ENCODE measurements at regions not wholly inside any gene's neighbourhood (a gene's known extent, or its start where the extent isn't known, plus 50 kb on each side); places are given as distances from the start of the nearest gene placed in this dataset.
"Not testable (repeated sequence)": the region's sequence is repeated elsewhere in the genome, so short reads cannot be mapped to it uniquely, and the experiment has no call there.

DNA sequence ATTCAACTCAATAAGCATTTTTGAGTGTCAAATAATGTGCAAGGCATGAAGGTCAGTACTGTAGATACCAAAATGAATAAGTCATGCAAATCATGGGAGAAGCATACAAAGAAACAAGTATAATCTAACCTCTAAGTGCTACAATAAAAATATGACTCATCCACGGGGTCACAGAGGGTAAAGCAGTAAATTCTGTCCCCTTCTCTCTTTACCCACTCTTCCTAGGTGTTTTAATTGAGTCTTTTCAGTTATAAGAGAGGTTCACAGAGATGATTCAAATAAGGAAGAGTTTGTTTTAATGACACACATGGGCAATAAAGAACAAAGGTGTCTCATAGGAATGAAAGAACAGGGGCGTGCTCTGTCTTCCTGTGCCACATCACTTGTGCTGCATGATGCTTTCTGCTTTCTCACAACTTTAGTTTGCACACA, 71.5 kb upstream of the DAAM1 start:
- peak; percentile 34 for DNase-seq (ENCODE audit: low read depth)

DNA sequence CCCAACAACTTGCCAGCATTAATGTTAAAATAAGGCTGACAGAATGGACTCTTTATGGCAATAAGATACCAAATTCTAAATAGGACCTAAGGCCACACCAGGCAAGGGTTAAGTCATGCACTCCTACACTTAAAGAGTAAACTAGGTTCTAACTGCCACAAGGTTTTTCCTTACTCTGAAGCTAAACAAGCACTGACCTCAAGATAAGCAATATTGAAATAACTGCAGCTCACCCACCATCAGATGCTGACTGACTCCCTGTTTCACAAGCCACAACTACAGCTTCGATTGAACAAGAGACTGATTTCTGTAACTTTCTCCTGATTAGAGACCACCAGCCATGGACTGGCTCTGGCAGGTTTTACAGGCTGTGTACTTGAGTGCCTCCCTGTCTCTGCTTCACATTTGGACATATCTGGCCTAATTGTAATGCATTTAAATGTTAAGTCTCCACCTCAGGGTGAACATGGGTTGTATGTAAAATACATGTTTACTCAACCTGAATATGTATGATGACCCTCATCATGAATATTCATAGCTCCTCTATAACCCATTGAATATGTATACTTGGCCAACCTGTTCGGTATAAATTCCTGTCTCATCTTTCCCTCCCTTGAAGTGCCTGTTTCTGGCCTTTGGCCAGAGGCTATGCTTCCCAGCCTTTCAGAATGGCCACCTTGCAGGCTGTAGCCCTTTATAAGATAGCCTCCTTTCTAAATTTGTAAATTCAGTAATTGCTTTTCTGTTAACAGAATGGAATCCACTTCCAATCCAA, 70.5 kb upstream of the DAAM1 start:
- DNase-seq (ENCODE audit: low read depth), result no peak

DNA sequence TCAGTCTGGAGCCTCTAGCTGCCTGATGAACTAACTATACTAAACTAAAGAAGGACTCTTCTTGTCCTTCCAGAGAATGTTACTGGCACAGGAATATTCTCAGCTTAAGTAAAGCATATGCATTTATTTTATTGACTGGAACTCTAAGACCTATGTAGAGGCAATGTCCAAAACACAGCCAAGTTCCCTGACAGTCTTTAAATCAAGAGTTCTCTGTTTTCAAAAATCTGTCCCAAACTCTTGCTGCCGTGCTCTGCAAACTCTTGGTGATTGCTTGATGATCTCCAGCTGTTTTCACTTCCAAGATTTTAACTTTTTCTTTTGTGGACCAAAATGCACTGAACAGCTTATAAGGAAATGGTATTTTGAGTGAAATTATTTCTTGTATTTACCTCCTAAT, 67.5 kb upstream of the DAAM1 start:
- DNase-seq (ENCODE audit: low read depth), result no peak

DNA sequence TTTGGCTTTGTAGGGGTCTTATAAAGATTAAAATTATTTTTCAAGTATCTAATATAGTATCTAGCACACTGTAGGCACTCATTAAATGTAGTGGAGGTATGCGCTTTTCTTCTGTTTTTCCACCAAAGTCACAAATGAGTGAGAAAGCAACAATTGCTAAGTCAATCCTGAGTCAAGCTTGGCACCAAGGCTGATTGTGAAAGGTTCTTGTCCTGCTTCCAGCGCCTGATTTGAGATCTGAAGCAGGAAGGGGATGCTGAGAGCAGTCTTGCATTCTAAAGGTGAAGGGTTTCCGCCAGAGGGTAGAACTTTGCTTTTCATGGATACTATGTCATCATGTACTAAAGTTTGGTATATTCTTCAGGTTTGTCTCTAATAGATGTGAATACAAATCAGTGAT, 64.9 kb upstream of the DAAM1 start:
- DNase-seq (ENCODE audit: low read depth), result peak; percentile 36

DNA sequence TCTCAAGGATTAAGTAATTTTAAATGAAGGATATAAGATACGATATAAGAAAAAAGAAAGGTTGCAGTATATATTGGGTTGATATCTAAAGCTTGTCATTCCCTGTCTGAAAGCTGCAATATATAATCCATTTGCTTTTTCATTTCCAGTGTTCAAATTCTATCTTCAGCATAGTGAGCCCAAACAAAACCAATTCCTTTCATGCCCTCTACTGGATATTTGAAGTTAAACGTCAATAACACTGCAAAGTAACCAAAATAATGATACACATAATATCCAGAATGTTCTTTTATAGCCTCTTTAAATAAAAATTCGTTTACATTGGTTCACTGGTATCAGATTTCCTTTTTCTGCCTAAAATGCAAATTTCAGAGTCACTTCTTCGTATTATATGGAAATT, 64.5 kb upstream of the DAAM1 start:
- peak; percentile 38 for DNase-seq (ENCODE audit: low read depth)

DNA sequence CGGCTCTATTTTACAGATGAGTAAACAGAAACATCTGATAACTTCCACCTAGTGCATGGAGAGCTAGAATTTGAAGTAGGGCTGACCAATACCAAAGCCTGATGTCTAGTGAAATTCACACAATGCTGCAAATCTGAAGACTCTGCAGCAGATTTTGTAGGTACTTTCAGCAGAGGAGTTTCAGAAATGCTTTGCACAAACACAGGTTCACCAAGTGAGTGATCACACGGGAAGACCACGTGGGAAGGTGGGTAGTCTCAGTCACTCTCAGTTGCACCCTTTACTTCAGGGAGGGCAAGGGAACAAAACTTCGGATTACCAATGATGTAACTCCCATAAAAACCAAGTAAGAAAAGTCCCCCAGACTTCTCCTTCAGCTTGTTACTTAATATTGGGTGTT, 63.3 kb upstream of the DAAM1 start:
- DNase-seq (ENCODE audit: low read depth), result no peak

DNA sequence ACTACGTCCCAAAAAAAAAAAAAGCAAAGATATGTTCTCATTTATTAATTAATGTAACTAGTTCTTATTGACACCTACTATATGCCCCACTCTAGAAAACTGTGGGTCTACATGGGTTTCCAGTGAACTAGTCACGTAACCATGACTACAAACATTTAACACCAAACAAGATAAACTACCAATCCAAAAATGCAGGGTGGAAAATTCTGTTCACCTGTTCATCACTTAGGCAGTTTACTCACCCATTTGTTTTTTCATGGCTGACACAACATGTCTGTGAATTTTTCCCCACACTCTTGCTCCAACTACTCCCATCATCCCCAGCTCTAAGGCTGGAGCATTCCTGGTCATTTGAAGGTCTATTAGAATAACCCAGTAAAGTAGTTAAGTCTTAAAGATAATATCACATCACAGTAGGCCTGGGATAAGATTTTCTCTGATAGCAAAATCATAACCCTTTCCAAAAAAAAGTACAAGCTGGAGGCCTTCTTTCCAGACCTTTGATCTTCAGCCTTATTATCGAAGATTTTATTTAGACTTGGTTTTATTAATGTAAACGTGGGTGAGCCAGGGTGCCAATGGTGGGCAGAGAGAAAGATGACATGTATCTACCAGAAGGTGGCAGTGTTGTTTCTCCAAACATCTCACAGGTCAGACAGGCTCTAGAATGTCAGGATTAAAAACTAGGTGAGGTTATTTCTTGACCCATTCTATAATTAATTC, 61.6 kb upstream of the DAAM1 start:
- peak; percentile 64 for DNase-seq (ENCODE audit: low read depth)

DNA sequence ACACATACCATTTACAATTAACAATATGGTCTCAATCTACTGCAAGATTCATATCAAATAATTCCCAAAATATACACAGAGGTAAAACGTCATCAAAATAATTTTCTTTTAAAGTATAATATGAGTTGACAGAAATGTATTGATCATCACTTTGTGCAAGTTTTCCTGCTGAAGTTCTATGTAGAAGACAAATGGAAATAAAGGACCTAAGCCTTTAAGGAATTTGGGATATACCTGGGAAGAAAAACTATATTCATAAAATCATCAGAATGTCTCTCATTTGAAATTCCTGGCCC, 61.1 kb upstream of the DAAM1 start:
- no peak for DNase-seq (ENCODE audit: low read depth)

DNA sequence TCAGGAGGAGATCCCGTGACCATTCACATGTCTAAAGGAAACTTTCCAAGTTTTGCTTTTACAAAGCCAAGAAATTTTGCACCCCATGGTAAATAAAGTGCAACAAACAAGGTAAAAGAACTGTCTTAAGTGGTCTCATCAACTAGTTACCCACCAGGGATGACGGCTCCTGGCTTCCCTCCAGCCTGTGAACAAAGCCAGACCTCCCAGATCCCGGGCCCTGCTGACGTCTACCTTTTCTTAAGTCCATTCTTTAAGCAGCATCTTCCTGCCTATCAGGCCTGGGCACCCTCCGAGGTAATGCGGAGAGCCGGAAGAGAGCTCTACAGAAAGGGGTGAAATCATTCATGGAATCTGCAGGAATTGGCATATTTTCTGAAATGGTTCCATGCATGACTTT, 58.0 kb upstream of the DAAM1 start:
- DNase-seq (ENCODE audit: low read depth), result no peak

DNA sequence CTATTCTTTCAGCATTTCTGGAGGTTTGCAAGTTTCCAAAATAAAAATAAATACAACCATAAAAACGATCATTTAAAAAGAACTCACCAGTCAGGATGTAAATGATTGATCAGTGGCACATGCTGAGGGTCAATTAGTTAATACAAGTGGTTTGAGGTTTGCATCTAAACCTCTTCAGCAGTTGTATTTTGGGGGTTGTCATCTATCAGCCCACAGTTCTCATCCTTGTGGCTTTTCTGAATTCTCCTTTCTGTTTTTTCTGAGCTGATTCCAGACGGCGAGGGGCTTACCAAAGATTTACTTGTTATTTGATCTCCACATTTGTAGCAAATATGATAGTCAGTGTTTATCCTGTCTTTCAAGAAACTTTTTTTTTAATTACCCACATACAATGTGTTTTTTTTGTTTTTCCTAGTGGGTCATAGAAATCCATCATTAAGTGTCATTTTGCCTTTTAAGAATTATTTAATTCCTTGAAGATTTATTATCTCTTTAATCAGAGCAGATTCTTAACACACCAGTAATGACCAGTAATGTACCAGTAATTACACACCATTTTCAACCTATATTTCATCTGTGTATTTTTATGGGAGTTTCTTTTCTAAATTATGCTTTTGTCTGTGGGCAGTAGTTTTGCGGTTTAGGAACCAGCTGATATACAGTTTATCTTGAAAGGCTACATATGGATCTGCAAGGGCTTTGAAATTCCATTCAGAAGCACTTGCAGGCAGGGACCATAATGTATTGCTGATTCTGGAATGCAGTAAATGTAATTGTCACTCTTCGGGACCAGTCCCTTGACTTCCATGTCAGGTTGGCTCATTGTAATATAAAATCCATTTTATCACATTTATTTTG, 56.3 kb upstream of the DAAM1 start:
- no peak for DNase-seq (ENCODE audit: low read depth)

DNA sequence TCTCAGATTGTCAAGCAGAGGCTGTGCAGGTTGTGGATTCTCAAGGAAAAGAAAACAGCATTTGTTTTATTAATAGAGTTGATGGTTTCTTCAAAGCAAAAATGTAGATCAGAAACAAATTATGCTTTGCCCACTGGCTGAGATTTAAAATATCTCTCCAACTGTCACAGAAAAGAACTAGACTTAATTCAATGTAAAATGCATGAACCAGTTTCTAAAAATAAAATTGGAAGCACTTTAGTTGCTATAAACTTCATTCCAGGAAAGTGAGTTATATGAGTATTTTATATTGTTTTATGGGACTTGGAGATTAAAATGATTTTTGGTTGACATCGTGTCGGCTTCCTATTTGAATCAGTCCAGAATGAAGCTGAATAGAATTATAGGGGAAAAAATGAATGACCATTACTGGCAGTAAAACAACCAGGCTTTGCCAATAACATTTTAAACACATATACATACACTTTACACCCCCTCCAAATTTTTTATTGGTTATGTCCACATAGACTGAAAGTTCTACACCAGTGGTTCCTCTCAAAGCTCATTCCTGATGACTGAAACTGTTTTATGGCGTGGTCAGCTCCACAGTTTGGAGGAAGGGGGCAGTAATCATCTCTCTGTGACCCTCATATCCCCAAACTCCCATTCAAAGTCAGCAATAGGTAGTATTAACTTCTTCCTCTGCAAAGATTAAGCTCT, 55.5 kb upstream of the DAAM1 start:
- DNase-seq (ENCODE audit: low read depth), result peak; percentile 20

DNA sequence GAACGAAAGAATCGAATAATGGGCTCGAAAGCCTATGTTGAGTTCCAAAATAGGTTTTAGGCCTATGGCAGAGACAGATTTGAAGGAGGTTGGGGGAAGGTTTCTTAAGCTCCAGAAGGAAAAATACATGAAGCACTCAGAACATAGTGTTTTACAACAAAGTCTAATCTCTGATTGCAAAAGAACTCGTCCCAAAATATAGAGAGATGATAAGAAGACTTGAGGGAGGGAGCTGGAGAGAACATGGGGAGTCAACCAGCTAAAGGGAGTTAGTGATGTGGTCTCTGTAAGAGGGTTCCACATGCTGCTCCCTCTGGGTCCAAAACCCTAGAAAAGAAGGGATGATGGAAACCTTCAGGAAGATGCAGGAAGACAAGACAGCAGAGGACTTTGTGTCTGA, 54.8 kb upstream of the DAAM1 start:
- peak; percentile 79 for DNase-seq (ENCODE audit: low read depth)

DNA sequence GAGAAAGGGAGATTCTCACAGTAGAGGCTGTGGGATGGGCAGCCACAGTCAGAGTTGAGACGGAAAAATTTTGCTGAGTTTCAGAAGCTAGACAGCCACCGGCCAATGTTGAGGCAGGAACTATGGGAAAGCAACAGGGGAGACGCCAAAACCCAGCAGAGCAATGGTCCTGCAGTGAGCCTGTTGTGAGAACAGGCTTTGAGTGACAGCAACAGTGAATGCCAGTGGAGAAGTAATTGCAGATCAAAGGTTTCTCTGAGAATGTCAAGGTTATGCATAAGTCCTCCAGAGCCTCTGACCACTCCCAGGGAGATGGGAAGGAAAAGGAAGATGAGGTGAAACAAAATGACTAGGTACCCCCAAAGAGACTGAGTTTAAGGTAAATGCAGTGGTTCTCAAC, 54.2 kb upstream of the DAAM1 start:
- DNase-seq (ENCODE audit: low read depth), result no peak

DNA sequence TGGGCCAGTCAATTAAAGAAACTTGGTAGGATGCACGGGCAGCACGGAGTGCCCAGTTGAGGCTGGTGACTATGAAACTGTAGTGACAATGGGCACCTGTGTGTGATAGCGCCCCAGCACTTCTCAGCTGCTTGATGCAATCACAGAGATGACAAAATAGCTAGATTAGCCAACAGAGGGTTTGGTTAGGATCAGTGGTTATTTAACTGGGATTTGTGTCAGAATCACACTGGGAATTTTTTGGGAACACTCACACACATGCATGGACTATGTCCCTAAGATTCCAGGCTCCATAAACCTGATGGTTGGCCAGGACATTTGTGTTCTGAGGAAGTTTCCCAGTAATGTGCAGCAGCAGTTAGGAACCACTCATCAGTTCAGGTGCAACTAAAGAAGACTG, 51.2 kb upstream of the DAAM1 start:
- no peak for DNase-seq (ENCODE audit: low read depth)

DNA sequence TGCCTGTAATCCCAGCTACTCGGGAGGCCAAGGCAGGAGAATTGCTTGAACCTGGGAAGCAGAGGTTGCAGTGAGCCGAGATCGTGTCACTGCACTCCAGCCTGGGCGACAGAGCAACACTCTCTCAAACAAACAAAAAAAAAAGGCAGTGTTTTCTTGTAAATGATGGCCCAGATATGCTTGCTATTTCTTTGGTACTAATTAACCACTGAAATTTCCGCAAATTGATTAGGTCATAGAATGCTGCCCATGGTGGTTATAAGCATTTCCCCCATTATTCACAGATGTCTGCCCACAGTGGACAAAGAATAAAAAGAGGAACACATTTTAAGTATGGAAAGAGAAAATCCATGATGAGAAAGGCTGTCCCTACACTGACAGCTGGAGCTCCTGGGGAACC, 49.9 kb upstream of the DAAM1 start:
- not testable (repeated sequence) for DNase-seq (ENCODE audit: low read depth)
